WTC11 (cell line): ENCODE measurements at regions not wholly inside any gene's neighbourhood (a gene's known extent, or its start where the extent isn't known, plus 50 kb on each side); places are given as distances from the start of the nearest gene placed in this dataset.

Experiments
- ATAC-seq: fragments of 200-7000 bp; cut with Tn5 transposase; 2 replicates; pipeline ENCODE4 v1.10.0; 2021; ENCODE audit warnings: mild to moderate bottlenecking, moderate library complexity
- CTCF ChIA-PET: fragments of 300-600 bp; sonication (Branson Sonifier 250); formaldehyde crosslinking; loops from one replicate; lab custom pipeline; 2021; ENCODE audit warnings: antibody characterized with exemption; lab: Charles Lee
- POLR2A ChIA-PET: fragments of 350-600 bp; sonication (Branson Sonifier 250); formaldehyde crosslinking; loops from one replicate; lab custom pipeline; 2021; ENCODE audit warnings: antibody characterized with exemption; lab: Charles Lee
- DNase-seq: peaks from one replicate; pipeline ENCODE4 v3.0.0; 2021; ENCODE audit warnings: low spot score
- H3K27ac Mint-ChIP-seq: 2 replicates; pipeline ENCODE4 v1.8.0; 2021; ENCODE audit warnings: mixed read lengths
- H3K27me3 Mint-ChIP-seq: 2 replicates; pipeline ENCODE4 v1.8.0; 2021; ENCODE audit warnings: low read depth, mild to moderate bottlenecking, moderate library complexity, mixed read lengths
- H3K36me3 Mint-ChIP-seq: 2 replicates; pipeline ENCODE4 v1.8.0; 2021; ENCODE audit warnings: mixed read lengths
- H3K4me1 Mint-ChIP-seq: 2 replicates; pipeline ENCODE4 v1.8.0; 2022; ENCODE audit warnings: mixed read lengths
- H3K4me3 Mint-ChIP-seq: 2 replicates; pipeline ENCODE4 v1.8.0; 2021; ENCODE audit warnings: mild to moderate bottlenecking, moderate library complexity, mixed read lengths
- H3K9me3 Mint-ChIP-seq: 2 replicates; pipeline ENCODE4 v1.8.0; 2021; ENCODE audit warnings: mixed read lengths
- CBFB ChIP-seq: sonication (generic); formaldehyde crosslinking; IDR thresholded peaks from 2 replicates; pipeline ENCODE4 v1.8.1; 2022; ENCODE audit warnings: mild to moderate bottlenecking, low read depth, missing genetic modification reagents
- CREB1 ChIP-seq: sonication (generic); formaldehyde crosslinking; IDR thresholded peaks from 2 replicates; pipeline ENCODE4 v1.8.0; 2023; ENCODE audit warnings: mild to moderate bottlenecking, missing genetic modification reagents
- ETV6 ChIP-seq: sonication (generic); formaldehyde crosslinking; IDR thresholded peaks from 2 replicates; pipeline ENCODE4 v1.8.1; 2022; ENCODE audit warnings: mild to moderate bottlenecking, missing genetic modification reagents
- IRF2 ChIP-seq: sonication (generic); formaldehyde crosslinking; IDR thresholded peaks from 2 replicates; pipeline ENCODE4 v1.8.0; 2022; ENCODE audit warnings: low read depth, missing genetic modification reagents, borderline replicate concordance
- PRRX2 ChIP-seq: fragments of 250-450 bp; sonication (Bioruptor Pico); IDR thresholded peaks from 2 replicates; pipeline ENCODE4 v1.8.0; 2021; ENCODE audit warnings: mild to moderate bottlenecking
- SMAD3 ChIP-seq: sonication (generic); formaldehyde crosslinking; IDR thresholded peaks from 2 replicates; pipeline ENCODE4 v1.8.0; 2022; ENCODE audit warnings: missing genetic modification reagents, mild to moderate bottlenecking, borderline replicate concordance
- STAT6 ChIP-seq: sonication (generic); formaldehyde crosslinking; conservative IDR thresholded peaks from 2 replicates; pipeline ENCODE4 v1.8.1; 2023; ENCODE audit warnings: mild to moderate bottlenecking, low read depth, missing genetic modification reagents, moderate library complexity
- USF2 ChIP-seq: sonication (generic); formaldehyde crosslinking; IDR thresholded peaks from 2 replicates; pipeline ENCODE4 v1.8.1; 2023; ENCODE audit warnings: mild to moderate bottlenecking, missing genetic modification reagents, moderate library complexity
- ZNF121 ChIP-seq: sonication (generic); formaldehyde crosslinking; IDR thresholded peaks from 2 replicates; pipeline ENCODE4 v1.8.0; 2023; ENCODE audit warnings: missing genetic modification reagents
- ZNF263 ChIP-seq: sonication (generic); formaldehyde crosslinking; IDR thresholded peaks from 2 replicates; pipeline ENCODE4 v1.8.1; 2022; ENCODE audit warnings: low read depth, mild to moderate bottlenecking, moderate library complexity, missing genetic modification reagents
- ZNF396 ChIP-seq: fragments of 250-450 bp; sonication (Bioruptor Pico); IDR thresholded peaks from 2 replicates; pipeline ENCODE4 v1.8.0; 2021; ENCODE audit warnings: mild to moderate bottlenecking, moderate library complexity, borderline replicate concordance
- TF ChIP-seq, protein P1 (sequence below): sonication (generic); formaldehyde crosslinking; IDR thresholded peaks from 2 replicates; pipeline ENCODE4 v1.8.0; 2022; ENCODE audit warnings: mild to moderate bottlenecking, missing genetic modification reagents
- TF ChIP-seq, protein P2 (sequence below): fragments of 250-450 bp; sonication (Bioruptor Pico); IDR thresholded peaks from 2 replicates; pipeline ENCODE4 v1.9.0; 2021; ENCODE audit warnings: mild to moderate bottlenecking, borderline replicate concordance
- TF ChIP-seq, protein P3 (sequence below): sonication (generic); formaldehyde crosslinking; IDR thresholded peaks from 2 replicates; pipeline ENCODE4 v1.8.0; 2022; ENCODE audit warnings: mild to moderate bottlenecking, missing genetic modification reagents
- TF ChIP-seq, protein P4 (sequence below): sonication (generic); formaldehyde crosslinking; IDR thresholded peaks from 2 replicates; pipeline ENCODE4 v1.8.1; 2023; ENCODE audit warnings: mild to moderate bottlenecking, missing genetic modification reagents, moderate library complexity
- TF ChIP-seq, protein P5 (sequence below): sonication (generic); formaldehyde crosslinking; IDR thresholded peaks from 2 replicates; pipeline ENCODE4 v1.8.0; 2022; ENCODE audit warnings: mild to moderate bottlenecking, missing genetic modification reagents
- TF ChIP-seq, protein P6 (sequence below): sonication (generic); formaldehyde crosslinking; IDR thresholded peaks from 2 replicates; pipeline ENCODE4 v1.8.1; 2023; ENCODE audit warnings: mild to moderate bottlenecking, missing genetic modification reagents, borderline replicate concordance

- DNase-seq: no peak
- H3K27ac Mint-ChIP-seq: no peak overlapping the region
- H3K4me1 Mint-ChIP-seq: peaks cover 16% of the 10 kb centered on the region
- no peaks in the 10 kb centered on the region; the same call in 1 of the 2 replicates for H3K27me3 Mint-ChIP-seq
- ChIA-PET POLR2A (no interaction called here), CTCF (interaction anchor here (1.0 kb wide), 1 partner anchor 10 kb away, joined by 3 read pairs; no protein-coding TSS in a partner anchor)
- H3K36me3 Mint-ChIP-seq: no peaks in the 10 kb centered on the region
- ATAC-seq: no peak
- H3K4me3 Mint-ChIP-seq: no peak overlapping the region
- H3K9me3 Mint-ChIP-seq: no peaks in the 10 kb centered on the region
- TF ChIP-seq CBFB (CRISPR knock-in tag) (no peak), SMAD3 (no peak), USF2 (CRISPR knock-in tag) (no peak), IRF2 (CRISPR knock-in tag) (no peak), ZNF121 (CRISPR knock-in tag) (no peak), ETV6 (CRISPR knock-in tag) (no peak), PRRX2 (CRISPR knock-in tag) (no peak), ZNF263 (CRISPR knock-in tag) (no peak)
- TF ChIP-seq, protein P1, sequence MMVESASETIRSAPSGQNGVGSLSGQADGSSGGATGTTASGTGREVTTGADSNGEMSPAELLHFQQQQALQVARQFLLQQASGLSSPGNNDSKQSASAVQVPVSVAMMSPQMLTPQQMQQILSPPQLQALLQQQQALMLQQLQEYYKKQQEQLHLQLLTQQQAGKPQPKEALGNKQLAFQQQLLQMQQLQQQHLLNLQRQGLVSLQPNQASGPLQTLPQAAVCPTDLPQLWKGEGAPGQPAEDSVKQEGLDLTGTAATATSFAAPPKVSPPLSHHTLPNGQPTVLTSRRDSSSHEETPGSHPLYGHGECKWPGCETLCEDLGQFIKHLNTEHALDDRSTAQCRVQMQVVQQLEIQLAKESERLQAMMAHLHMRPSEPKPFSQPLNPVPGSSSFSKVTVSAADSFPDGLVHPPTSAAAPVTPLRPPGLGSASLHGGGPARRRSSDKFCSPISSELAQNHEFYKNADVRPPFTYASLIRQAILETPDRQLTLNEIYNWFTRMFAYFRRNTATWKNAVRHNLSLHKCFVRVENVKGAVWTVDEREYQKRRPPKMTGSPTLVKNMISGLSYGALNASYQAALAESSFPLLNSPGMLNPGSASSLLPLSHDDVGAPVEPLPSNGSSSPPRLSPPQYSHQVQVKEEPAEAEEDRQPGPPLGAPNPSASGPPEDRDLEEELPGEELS (CRISPR knock-in tag): no peak
- TF ChIP-seq, protein P2, sequence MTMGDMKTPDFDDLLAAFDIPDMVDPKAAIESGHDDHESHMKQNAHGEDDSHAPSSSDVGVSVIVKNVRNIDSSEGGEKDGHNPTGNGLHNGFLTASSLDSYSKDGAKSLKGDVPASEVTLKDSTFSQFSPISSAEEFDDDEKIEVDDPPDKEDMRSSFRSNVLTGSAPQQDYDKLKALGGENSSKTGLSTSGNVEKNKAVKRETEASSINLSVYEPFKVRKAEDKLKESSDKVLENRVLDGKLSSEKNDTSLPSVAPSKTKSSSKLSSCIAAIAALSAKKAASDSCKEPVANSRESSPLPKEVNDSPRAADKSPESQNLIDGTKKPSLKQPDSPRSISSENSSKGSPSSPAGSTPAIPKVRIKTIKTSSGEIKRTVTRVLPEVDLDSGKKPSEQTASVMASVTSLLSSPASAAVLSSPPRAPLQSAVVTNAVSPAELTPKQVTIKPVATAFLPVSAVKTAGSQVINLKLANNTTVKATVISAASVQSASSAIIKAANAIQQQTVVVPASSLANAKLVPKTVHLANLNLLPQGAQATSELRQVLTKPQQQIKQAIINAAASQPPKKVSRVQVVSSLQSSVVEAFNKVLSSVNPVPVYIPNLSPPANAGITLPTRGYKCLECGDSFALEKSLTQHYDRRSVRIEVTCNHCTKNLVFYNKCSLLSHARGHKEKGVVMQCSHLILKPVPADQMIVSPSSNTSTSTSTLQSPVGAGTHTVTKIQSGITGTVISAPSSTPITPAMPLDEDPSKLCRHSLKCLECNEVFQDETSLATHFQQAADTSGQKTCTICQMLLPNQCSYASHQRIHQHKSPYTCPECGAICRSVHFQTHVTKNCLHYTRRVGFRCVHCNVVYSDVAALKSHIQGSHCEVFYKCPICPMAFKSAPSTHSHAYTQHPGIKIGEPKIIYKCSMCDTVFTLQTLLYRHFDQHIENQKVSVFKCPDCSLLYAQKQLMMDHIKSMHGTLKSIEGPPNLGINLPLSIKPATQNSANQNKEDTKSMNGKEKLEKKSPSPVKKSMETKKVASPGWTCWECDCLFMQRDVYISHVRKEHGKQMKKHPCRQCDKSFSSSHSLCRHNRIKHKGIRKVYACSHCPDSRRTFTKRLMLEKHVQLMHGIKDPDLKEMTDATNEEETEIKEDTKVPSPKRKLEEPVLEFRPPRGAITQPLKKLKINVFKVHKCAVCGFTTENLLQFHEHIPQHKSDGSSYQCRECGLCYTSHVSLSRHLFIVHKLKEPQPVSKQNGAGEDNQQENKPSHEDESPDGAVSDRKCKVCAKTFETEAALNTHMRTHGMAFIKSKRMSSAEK (CRISPR knock-in tag): no peak
Observed at GRCh38 chr14:56056031-56056430, 62.2 kb upstream of the PELI2 start.

DNA sequence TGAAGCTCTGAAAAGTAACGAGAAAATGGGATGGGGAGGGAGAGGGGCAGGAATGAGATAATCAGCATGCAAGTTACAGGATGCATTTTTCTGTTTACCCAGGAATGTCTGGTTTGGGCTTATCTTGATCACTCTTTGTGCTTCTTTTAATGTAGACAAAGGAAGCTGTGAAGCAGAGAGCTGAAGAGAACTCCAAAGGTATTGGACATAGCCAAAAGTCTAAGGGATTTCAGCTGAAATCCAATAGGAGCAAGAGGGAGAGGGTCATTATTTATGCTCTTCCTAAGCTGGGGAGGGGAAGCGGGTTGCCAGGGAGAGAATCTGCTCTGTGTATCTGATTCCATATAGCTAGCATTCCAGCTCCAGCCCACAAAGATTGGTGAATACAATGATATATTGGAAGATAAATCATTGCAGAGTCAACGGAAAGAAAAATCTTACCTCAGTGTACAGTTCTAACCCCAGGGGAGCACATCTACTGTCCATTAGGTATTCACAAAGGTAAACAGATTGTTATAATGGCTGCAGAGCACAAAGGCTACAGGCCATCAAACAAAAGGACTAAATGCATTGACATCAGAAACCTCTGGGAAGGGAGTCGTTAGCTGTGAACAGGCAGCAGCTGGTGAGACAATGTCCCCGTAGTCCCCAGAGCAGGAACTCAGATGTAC lies 61.0 kb upstream of the PELI2 start:
- peak; percentile 46; the same call in 1 of the 2 replicates for ATAC-seq
- H3K9me3 Mint-ChIP-seq: no peaks in the 10 kb centered on the region
- H3K27ac Mint-ChIP-seq: no peak overlapping the region
- no peak overlapping the region for H3K4me3 Mint-ChIP-seq
- no peaks in the 10 kb centered on the region for H3K36me3 Mint-ChIP-seq
- ChIA-PET CTCF (interaction anchor here (1.0 kb wide), 1 partner anchor 11 kb away, joined by 3 read pairs; no protein-coding TSS in a partner anchor), POLR2A (interaction anchor here (0.5 kb wide), 1 partner anchor 694 kb away, joined by 5 read pairs; no protein-coding TSS in a partner anchor)
- H3K4me1 Mint-ChIP-seq: peaks cover 16% of the 10 kb centered on the region
- no peaks in the 10 kb centered on the region; the same call in 1 of the 2 replicates for H3K27me3 Mint-ChIP-seq
- DNase-seq: no peak
- TF ChIP-seq, protein P3, sequence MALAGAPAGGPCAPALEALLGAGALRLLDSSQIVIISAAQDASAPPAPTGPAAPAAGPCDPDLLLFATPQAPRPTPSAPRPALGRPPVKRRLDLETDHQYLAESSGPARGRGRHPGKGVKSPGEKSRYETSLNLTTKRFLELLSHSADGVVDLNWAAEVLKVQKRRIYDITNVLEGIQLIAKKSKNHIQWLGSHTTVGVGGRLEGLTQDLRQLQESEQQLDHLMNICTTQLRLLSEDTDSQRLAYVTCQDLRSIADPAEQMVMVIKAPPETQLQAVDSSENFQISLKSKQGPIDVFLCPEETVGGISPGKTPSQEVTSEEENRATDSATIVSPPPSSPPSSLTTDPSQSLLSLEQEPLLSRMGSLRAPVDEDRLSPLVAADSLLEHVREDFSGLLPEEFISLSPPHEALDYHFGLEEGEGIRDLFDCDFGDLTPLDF (CRISPR knock-in tag): no peak
- TF ChIP-seq, protein P4, sequence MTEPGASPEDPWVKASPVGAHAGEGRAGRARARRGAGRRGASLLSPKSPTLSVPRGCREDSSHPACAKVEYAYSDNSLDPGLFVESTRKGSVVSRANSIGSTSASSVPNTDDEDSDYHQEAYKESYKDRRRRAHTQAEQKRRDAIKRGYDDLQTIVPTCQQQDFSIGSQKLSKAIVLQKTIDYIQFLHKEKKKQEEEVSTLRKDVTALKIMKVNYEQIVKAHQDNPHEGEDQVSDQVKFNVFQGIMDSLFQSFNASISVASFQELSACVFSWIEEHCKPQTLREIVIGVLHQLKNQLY (CRISPR knock-in tag): no peak
- TF ChIP-seq, protein P5, sequence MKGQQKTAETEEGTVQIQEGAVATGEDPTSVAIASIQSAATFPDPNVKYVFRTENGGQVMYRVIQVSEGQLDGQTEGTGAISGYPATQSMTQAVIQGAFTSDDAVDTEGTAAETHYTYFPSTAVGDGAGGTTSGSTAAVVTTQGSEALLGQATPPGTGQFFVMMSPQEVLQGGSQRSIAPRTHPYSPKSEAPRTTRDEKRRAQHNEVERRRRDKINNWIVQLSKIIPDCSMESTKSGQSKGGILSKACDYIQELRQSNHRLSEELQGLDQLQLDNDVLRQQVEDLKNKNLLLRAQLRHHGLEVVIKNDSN (CRISPR knock-in tag): no peak
- TF ChIP-seq, protein P6, sequence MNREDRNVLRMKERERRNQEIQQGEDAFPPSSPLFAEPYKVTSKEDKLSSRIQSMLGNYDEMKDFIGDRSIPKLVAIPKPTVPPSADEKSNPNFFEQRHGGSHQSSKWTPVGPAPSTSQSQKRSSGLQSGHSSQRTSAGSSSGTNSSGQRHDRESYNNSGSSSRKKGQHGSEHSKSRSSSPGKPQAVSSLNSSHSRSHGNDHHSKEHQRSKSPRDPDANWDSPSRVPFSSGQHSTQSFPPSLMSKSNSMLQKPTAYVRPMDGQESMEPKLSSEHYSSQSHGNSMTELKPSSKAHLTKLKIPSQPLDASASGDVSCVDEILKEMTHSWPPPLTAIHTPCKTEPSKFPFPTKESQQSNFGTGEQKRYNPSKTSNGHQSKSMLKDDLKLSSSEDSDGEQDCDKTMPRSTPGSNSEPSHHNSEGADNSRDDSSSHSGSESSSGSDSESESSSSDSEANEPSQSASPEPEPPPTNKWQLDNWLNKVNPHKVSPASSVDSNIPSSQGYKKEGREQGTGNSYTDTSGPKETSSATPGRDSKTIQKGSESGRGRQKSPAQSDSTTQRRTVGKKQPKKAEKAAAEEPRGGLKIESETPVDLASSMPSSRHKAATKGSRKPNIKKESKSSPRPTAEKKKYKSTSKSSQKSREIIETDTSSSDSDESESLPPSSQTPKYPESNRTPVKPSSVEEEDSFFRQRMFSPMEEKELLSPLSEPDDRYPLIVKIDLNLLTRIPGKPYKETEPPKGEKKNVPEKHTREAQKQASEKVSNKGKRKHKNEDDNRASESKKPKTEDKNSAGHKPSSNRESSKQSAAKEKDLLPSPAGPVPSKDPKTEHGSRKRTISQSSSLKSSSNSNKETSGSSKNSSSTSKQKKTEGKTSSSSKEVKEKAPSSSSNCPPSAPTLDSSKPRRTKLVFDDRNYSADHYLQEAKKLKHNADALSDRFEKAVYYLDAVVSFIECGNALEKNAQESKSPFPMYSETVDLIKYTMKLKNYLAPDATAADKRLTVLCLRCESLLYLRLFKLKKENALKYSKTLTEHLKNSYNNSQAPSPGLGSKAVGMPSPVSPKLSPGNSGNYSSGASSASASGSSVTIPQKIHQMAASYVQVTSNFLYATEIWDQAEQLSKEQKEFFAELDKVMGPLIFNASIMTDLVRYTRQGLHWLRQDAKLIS (CRISPR knock-in tag): no peak
- TF ChIP-seq ZNF396 (CRISPR knock-in tag) (no peak), STAT6 (no peak), CREB1 (CRISPR knock-in tag) (no peak)
